Panc1 (cell line): ENCODE measurements at regions not wholly inside any gene's neighbourhood (a gene's known extent, or its start where the extent isn't known, plus 50 kb on each side); places are given as distances from the start of the nearest gene placed in this dataset.
"Not testable (repeated sequence)": the region's sequence is repeated elsewhere in the genome, so short reads cannot be mapped to it uniquely, and the experiment has no call there.

Source experiments
- POLR2AphosphoS5 ChIP-seq: IDR thresholded peaks from 2 replicates; pipeline ENCODE4 v1.6.1; 2012; ENCODE audit warnings: mild to moderate bottlenecking, low read depth, low read length, moderate library complexity
- SIN3A ChIP-seq: IDR thresholded peaks from 2 replicates; pipeline ENCODE4 v1.6.1; 2012; ENCODE audit warnings: low read depth, mild to moderate bottlenecking, low read length, moderate library complexity, borderline replicate concordance; ENCODE audit not compliant: insufficient read depth
- TCF7L2 ChIP-seq: IDR thresholded peaks from 2 replicates; pipeline ENCODE4 v1.6.1; 2011; ENCODE audit warnings: mild to moderate bottlenecking, low read depth, low read length, inconsistent platforms
- TF ChIP-seq, protein P1 (sequence below): fragments of 450-650 bp; IDR thresholded peaks from 2 replicates; pipeline ENCODE4 v1.5.1; 2017; ENCODE audit warnings: mild to moderate bottlenecking
- TF ChIP-seq, protein P2 (sequence below), 2 experiments: IDR thresholded peaks; 2 replicates each; pipeline ENCODE4 v1.6.1; 2011 to 2012; ENCODE audit warnings: low read depth in 2 of 2, control low read depth in 1 of 2, low read length in 1 of 2, mild to moderate bottlenecking in 1 of 2, moderate library complexity in 1 of 2; ENCODE audit not compliant: insufficient read depth in 1 of 2

DNA sequence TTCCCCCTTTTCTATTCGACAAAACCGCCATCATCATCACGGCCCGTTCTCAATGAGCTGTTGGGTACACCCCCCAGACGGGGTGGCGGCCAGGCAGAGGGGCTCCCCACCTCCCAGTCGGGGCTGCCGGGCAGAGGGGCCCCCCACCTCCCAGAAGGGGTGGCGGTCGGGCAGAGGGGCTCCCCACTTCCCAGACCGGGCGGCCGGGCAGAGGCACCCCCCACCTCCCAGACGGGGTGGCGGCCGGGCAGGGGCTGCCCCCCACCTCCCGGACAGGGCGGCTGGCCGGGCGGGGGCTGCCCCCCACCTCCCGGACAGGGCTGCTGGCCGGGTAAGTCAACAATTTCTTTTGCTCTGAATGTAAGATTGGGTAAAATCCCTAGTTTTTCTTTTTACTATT is 1162.2 kb upstream of the CELF2 start:
- TF ChIP-seq, protein P1, sequence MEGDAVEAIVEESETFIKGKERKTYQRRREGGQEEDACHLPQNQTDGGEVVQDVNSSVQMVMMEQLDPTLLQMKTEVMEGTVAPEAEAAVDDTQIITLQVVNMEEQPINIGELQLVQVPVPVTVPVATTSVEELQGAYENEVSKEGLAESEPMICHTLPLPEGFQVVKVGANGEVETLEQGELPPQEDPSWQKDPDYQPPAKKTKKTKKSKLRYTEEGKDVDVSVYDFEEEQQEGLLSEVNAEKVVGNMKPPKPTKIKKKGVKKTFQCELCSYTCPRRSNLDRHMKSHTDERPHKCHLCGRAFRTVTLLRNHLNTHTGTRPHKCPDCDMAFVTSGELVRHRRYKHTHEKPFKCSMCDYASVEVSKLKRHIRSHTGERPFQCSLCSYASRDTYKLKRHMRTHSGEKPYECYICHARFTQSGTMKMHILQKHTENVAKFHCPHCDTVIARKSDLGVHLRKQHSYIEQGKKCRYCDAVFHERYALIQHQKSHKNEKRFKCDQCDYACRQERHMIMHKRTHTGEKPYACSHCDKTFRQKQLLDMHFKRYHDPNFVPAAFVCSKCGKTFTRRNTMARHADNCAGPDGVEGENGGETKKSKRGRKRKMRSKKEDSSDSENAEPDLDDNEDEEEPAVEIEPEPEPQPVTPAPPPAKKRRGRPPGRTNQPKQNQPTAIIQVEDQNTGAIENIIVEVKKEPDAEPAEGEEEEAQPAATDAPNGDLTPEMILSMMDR: not testable (repeated sequence)
- not testable (repeated sequence) for TF ChIP-seq SIN3A, POLR2AphosphoS5, TCF7L2
- TF ChIP-seq, protein P2, sequence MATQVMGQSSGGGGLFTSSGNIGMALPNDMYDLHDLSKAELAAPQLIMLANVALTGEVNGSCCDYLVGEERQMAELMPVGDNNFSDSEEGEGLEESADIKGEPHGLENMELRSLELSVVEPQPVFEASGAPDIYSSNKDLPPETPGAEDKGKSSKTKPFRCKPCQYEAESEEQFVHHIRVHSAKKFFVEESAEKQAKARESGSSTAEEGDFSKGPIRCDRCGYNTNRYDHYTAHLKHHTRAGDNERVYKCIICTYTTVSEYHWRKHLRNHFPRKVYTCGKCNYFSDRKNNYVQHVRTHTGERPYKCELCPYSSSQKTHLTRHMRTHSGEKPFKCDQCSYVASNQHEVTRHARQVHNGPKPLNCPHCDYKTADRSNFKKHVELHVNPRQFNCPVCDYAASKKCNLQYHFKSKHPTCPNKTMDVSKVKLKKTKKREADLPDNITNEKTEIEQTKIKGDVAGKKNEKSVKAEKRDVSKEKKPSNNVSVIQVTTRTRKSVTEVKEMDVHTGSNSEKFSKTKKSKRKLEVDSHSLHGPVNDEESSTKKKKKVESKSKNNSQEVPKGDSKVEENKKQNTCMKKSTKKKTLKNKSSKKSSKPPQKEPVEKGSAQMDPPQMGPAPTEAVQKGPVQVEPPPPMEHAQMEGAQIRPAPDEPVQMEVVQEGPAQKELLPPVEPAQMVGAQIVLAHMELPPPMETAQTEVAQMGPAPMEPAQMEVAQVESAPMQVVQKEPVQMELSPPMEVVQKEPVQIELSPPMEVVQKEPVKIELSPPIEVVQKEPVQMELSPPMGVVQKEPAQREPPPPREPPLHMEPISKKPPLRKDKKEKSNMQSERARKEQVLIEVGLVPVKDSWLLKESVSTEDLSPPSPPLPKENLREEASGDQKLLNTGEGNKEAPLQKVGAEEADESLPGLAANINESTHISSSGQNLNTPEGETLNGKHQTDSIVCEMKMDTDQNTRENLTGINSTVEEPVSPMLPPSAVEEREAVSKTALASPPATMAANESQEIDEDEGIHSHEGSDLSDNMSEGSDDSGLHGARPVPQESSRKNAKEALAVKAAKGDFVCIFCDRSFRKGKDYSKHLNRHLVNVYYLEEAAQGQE (IDR thresholded peaks at IDR 0.05; ENCODE audit: insufficient read depth in 1 of 2, low read depth in 2 of 2, low read length in 1 of 2): not testable (repeated sequence)
